Glutamatergic neuron (in vitro differentiated cells): ENCODE measurements at regions not wholly inside any gene's neighbourhood (a gene's known extent, or its start where the extent isn't known, plus 50 kb on each side); places are given as distances from the start of the nearest gene placed in this dataset.
A peak's percentile ranks its signal among the peaks of the same experiment; 100 is the strongest.

ENCODE experiments used
- DNase-seq: peaks from one replicate; pipeline ENCODE4 v3.0.0; 2022
- H3K27ac Mint-ChIP-seq: one replicate; pipeline ENCODE4 v1.8.0; 2020; ENCODE audit warnings: mild to moderate bottlenecking, mixed read lengths, inconsistent platforms; ENCODE audit not compliant: unreplicated experiment
- H3K27me3 Mint-ChIP-seq: one replicate; pipeline ENCODE4 v1.8.0; 2020; ENCODE audit warnings: mild to moderate bottlenecking, moderate library complexity, mixed read lengths, inconsistent platforms; ENCODE audit not compliant: unreplicated experiment
- H3K36me3 Mint-ChIP-seq: one replicate; pipeline ENCODE4 v1.8.0; 2020; ENCODE audit warnings: mild to moderate bottlenecking, mixed read lengths, inconsistent platforms; ENCODE audit not compliant: unreplicated experiment
- H3K4me1 Mint-ChIP-seq: one replicate; pipeline ENCODE4 v1.8.0; 2020; ENCODE audit warnings: mild to moderate bottlenecking, low read depth, mixed read lengths, inconsistent platforms; ENCODE audit not compliant: unreplicated experiment
- H3K4me3 Mint-ChIP-seq: one replicate; pipeline ENCODE4 v1.8.0; 2020; ENCODE audit warnings: mild to moderate bottlenecking, mixed read lengths, inconsistent platforms; ENCODE audit not compliant: unreplicated experiment
- H3K9me3 Mint-ChIP-seq: one replicate; pipeline ENCODE4 v1.8.0; 2020; ENCODE audit warnings: mild to moderate bottlenecking, moderate library complexity, mixed read lengths, inconsistent platforms; ENCODE audit not compliant: unreplicated experiment
- CTCF ChIP-seq: fragments of 200-600 bp; sonication (generic); IDR thresholded peaks from one replicate; pipeline ENCODE4 v1.5.0; 2021; ENCODE audit not compliant: partially characterized antibody, unreplicated experiment

GRCh38 chr4:100285121-100285520 lies 94.9 kb upstream of the DDIT4L start:
- TF ChIP-seq CTCF, result no peak
- H3K4me1 Mint-ChIP-seq, result peaks cover 27% of the 10 kb centered on the region
- no peaks in the 10 kb centered on the region for H3K36me3 Mint-ChIP-seq
- H3K9me3 Mint-ChIP-seq, result peaks cover 2% of the 10 kb centered on the region
- no peak overlapping the region for H3K4me3 Mint-ChIP-seq
- no peak for DNase-seq
- no peak overlapping the region for H3K27ac Mint-ChIP-seq
- H3K27me3 Mint-ChIP-seq, result no peaks in the 10 kb centered on the region

GRCh38 chr4:100284129-100284880 lies 94.0 kb upstream of the DDIT4L start:
- no peaks in the 10 kb centered on the region for H3K27me3 Mint-ChIP-seq
- DNase-seq, result peak; percentile 19
- no peak overlapping the region for H3K4me3 Mint-ChIP-seq
- peak overlapping the region; percentile 50 for H3K27ac Mint-ChIP-seq
- no peak for TF ChIP-seq CTCF
- H3K9me3 Mint-ChIP-seq, result peaks cover 2% of the 10 kb centered on the region
- H3K36me3 Mint-ChIP-seq, result no peaks in the 10 kb centered on the region
- H3K4me1 Mint-ChIP-seq, result peaks cover 27% of the 10 kb centered on the region

- Mint-ChIP-seq H3K27ac (no peak overlapping the region), H3K36me3 (no peaks in the 10 kb centered on the region), H3K4me3 (no peak overlapping the region), H3K9me3 (peaks cover 2% of the 10 kb centered on the region), H3K4me1 (peaks cover 18% of the 10 kb centered on the region), H3K27me3 (no peaks in the 10 kb centered on the region)
- no peak for DNase-seq
- TF ChIP-seq CTCF, result no peak
Measured at GRCh38 chr4:100280807-100281206, 90.5 kb upstream of the DDIT4L start.

- TF ChIP-seq CTCF, result no peak
- Mint-ChIP-seq H3K9me3 (no peaks in the 10 kb centered on the region), H3K4me3 (no peak overlapping the region), H3K27me3 (no peaks in the 10 kb centered on the region), H3K36me3 (no peaks in the 10 kb centered on the region), H3K27ac (no peak overlapping the region), H3K4me1 (no peaks in the 10 kb centered on the region)
- no peak for DNase-seq
Measured at GRCh38 chr4:100278567-100278966, 88.3 kb upstream of the DDIT4L start.

- Mint-ChIP-seq H3K27me3 (no peaks in the 10 kb centered on the region), H3K4me1 (no peaks in the 10 kb centered on the region), H3K4me3 (no peak overlapping the region), H3K36me3 (no peaks in the 10 kb centered on the region), H3K9me3 (peaks cover 2% of the 10 kb centered on the region), H3K27ac (no peak overlapping the region)
- DNase-seq, result no peak
- TF ChIP-seq CTCF, result no peak
Measured at GRCh38 chr4:100269446-100269845, 79.2 kb upstream of the DDIT4L start.
